ENCODE measurements at regions not wholly inside any gene's neighbourhood (a gene's known extent, or its start where the extent isn't known, plus 50 kb on each side); places are given as distances from the start of the nearest gene placed in this dataset.

GRCh38 chr4:27084685-27085361, 224.2 kb downstream of the STIM2 start:
- intact Hi-C loops (cut with DNase I) = no loop called here
- TF ChIP-seq CTCF (IDR thresholded peaks at IDR 0.05; ENCODE audit: borderline replicate concordance, extremely low read depth, insufficient read depth) = no peak
- Histone ChIP-seq H3K9ac (ENCODE audit: low read length in 3 of 3) (no peak overlapping the region), H3K4me3 (ENCODE audit: low read length in 3 of 3) (peak overlapping the region; percentile 43 to 56 (median 49)), H3K27me3 (ENCODE audit: control insufficient read depth, insufficient read depth, low read length) (peaks cover 12% of the 10 kb centered on the region), H3K27ac (ENCODE audit: low read depth in 2 of 2, low read length in 2 of 2) (no peak overlapping the region), H3K36me3 (ENCODE audit: control insufficient read depth in 2 of 3, insufficient read depth in 3 of 3, low read length in 3 of 3) (no peaks in the 10 kb centered on the region), H3K9me3 (ENCODE audit: control insufficient read depth in 2 of 3, insufficient read depth in 1 of 3, low read length in 3 of 3) (peaks cover 0 to 2% (median 0%) of the 10 kb centered on the region in 3 donors), H3K4me1 (ENCODE audit: control insufficient read depth in 2 of 3, insufficient read depth in 2 of 3, low read depth in 1 of 3, low read length in 3 of 3) (peaks cover 0 to 2% (median 0%) of the 10 kb centered on the region in 3 donors)
- no peak for FAIRE-seq
- peak in 4 of 5 donors; percentile 45 to 71 (median 50) for DNase-seq

DNA sequence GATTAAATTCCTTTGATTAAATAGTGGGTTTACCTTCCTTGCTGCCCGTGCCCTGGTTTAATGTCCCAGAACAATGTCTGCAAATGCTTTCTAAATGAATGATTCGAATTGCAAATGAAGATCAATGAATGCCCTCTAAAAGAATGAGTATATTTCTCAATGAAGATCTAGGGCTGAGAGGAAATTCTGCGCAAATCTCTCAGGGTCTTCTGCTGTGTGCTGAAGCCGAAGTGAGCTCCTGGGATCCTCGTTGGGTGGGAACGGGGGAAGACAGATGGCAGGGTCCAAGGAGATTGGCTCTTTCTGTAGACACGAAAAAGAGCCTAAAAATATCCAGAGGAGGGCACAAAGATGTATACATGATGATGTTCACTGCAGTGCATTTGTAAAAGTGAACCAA, 224.8 kb downstream of the STIM2 start:
- FAIRE-seq (no peak), DNase-seq (no peak)
- Histone ChIP-seq H3K27ac (ENCODE audit: low read depth in 2 of 2, low read length in 2 of 2) (no peak overlapping the region), H3K9me3 (ENCODE audit: control insufficient read depth in 2 of 3, insufficient read depth in 1 of 3, low read length in 3 of 3) (peaks cover 0 to 2% (median 0%) of the 10 kb centered on the region in 3 donors), H3K27me3 (ENCODE audit: control insufficient read depth, insufficient read depth, low read length) (peaks cover 12% of the 10 kb centered on the region), H3K4me1 (ENCODE audit: control insufficient read depth in 2 of 3, insufficient read depth in 2 of 3, low read depth in 1 of 3, low read length in 3 of 3) (peaks cover 0 to 2% (median 0%) of the 10 kb centered on the region in 3 donors), H3K4me3 (ENCODE audit: low read length in 3 of 3) (peak overlapping the region in 1 of 3 donors; percentile 43), H3K36me3 (ENCODE audit: control insufficient read depth in 2 of 3, insufficient read depth in 3 of 3, low read length in 3 of 3) (no peaks in the 10 kb centered on the region), H3K9ac (ENCODE audit: low read length in 3 of 3) (no peak overlapping the region)
- intact Hi-C loops (cut with DNase I) = no loop called here
- TF ChIP-seq CTCF (IDR thresholded peaks at IDR 0.05; ENCODE audit: borderline replicate concordance, extremely low read depth, insufficient read depth) = no peak

- FAIRE-seq (no peak), DNase-seq (no peak)
- H3K9me3 ChIP-seq (ENCODE audit: control insufficient read depth in 2 of 3, insufficient read depth in 1 of 3, low read length in 3 of 3) = peaks cover 0 to 2% (median 0%) of the 10 kb centered on the region in 3 donors
Measured at GRCh38 chr4:27087306-27088045, 226.8 kb downstream of the STIM2 start.

More at GRCh38 chr4:27087306-27088045, 226.8 kb downstream of the STIM2 start:
- H3K36me3 ChIP-seq (ENCODE audit: control insufficient read depth in 2 of 3, insufficient read depth in 3 of 3, low read length in 3 of 3) = no peaks in the 10 kb centered on the region
- no peak for TF ChIP-seq CTCF (IDR thresholded peaks at IDR 0.05; ENCODE audit: borderline replicate concordance, extremely low read depth, insufficient read depth)
- H3K9ac ChIP-seq (ENCODE audit: low read length in 3 of 3) = no peak overlapping the region
- no peak overlapping the region for H3K27ac ChIP-seq (ENCODE audit: low read depth in 2 of 2, low read length in 2 of 2)
- H3K4me1 ChIP-seq (ENCODE audit: control insufficient read depth in 2 of 3, insufficient read depth in 2 of 3, low read depth in 1 of 3, low read length in 3 of 3) = peaks cover 0 to 2% (median 0%) of the 10 kb centered on the region in 3 donors
- intact Hi-C loops (cut with DNase I) = no loop called here
- H3K4me3 ChIP-seq (ENCODE audit: low read length in 3 of 3) = no peak overlapping the region
- H3K27me3 ChIP-seq (ENCODE audit: control insufficient read depth, insufficient read depth, low read length) = peaks cover 12% of the 10 kb centered on the region
